ENCODE measurements at regions not wholly inside any gene's neighbourhood (a gene's known extent, or its start where the extent isn't known, plus 50 kb on each side); places are given as distances from the start of the nearest gene placed in this dataset.

DNA sequence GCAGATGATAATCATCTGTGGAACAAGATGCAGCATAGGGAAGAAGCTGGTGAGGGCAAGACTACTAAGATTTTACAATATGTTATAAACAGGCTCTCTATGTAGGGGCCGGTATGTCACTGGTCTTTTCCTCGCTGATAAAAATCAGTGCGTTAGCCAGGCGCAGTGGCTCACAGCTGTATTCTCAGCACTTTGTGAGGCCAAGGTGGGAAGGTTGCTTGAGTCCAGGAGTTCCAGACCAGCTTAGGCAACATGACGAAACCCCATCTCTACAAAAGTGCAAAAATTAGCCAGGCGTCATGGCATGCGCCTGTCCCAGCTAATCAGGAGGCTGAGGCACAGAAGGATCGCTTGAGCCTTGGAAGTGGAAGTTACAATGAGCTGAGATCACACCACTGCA, 135.9 kb downstream of the TUSC1 start:
- Histone ChIP-seq H3K9me3 (no peaks in the 10 kb centered on the region), H3K27me3 (no peaks in the 10 kb centered on the region), H3K4me3 (no peak overlapping the region), H3K4me1 (ENCODE audit: insufficient read depth) (no peaks in the 10 kb centered on the region), H3K27ac (no peak overlapping the region), H3K36me3 (no peaks in the 10 kb centered on the region)
- TF ChIP-seq POLR2A (IDR thresholded peaks at IDR 0.05) (no peak), EP300 (IDR thresholded peaks at IDR 0.05) (no peak)
- no peak for DNase-seq
- intact Hi-C loops (cut with DNase I), result no loop called here
- WGBS, 3 donors, result 89 to 91% (median 89%) methylated on average over 8 of the region's 8 CpGs

- no peaks in the 10 kb centered on the region for H3K27me3 ChIP-seq
- TF ChIP-seq EP300 (IDR thresholded peaks at IDR 0.05), result no peak
- no peak for TF ChIP-seq POLR2A (IDR thresholded peaks at IDR 0.05)
- no peak for TF ChIP-seq CTCF (IDR thresholded peaks at IDR 0.05)
- H3K9me3 ChIP-seq, result no peaks in the 10 kb centered on the region
- H3K4me3 ChIP-seq, result no peak overlapping the region
- no peak for DNase-seq
- intact Hi-C loops (cut with DNase I), result no loop called here
- WGBS, 3 donors, result 23 to 39% (median 25%) methylated on average over 2 of the region's 2 CpGs
- no peak overlapping the region for H3K27ac ChIP-seq
- no peaks in the 10 kb centered on the region for H3K36me3 ChIP-seq
- H3K4me1 ChIP-seq (ENCODE audit: insufficient read depth), result no peaks in the 10 kb centered on the region
Measured at GRCh38 chr9:25537808-25538207, 140.4 kb downstream of the TUSC1 start.

DNA sequence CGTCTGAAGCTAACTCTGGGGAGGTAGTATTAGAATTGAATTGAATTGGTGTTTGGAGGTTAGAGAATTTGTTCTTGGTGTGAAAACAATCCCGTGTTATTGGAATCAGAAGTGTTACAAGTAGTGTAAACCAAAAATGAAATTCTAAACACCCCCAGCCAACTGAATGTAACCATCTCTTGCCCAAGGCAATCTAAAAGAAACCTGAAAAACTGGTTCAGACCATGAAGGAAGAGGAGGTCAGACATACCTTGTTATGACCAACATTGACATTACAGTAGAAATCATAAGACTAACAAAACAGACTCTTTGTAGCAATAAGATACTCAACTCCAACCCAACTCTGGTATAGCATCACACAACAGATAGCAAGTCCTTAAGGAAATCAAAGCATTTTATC, 159.0 kb downstream of the TUSC1 start:
- WGBS, 3 donors, result 70 to 74% (median 72%) methylated on average over 2 of the region's 2 CpGs
- Histone ChIP-seq H3K4me3 (no peak overlapping the region), H3K4me1 (ENCODE audit: insufficient read depth) (no peaks in the 10 kb centered on the region), H3K36me3 (no peaks in the 10 kb centered on the region), H3K27me3 (no peaks in the 10 kb centered on the region), H3K9me3 (no peaks in the 10 kb centered on the region), H3K27ac (no peak overlapping the region)
- intact Hi-C loops (cut with DNase I), result no loop called here
- DNase-seq, result no peak
- TF ChIP-seq CTCF (IDR thresholded peaks at IDR 0.05) (no peak), EP300 (IDR thresholded peaks at IDR 0.05) (no peak), POLR2A (IDR thresholded peaks at IDR 0.05) (no peak)

DNA sequence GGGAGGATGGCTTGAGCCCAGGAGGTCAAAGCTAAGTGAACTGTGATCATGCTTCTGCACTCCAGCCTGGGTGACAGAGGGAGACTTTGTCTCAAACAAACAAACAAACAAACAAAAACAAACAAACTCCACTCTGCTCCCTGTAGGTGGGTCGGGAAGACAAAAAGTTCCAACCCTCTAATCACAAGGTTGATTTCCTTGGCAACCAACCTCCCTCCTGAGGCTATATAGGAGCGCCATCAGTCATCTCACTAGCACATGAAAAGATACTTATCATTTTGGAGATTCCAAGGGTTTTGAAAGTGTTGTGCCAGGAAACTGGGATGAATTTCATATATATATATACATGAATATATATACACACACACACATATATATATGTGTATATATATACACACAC, 160.5 kb downstream of the TUSC1 start:
- intact Hi-C loops (cut with DNase I), result no loop called here
- no peaks in the 10 kb centered on the region for H3K4me1 ChIP-seq (ENCODE audit: insufficient read depth)
- no peak overlapping the region for H3K27ac ChIP-seq
- TF ChIP-seq EP300 (IDR thresholded peaks at IDR 0.05) (no peak), CTCF (IDR thresholded peaks at IDR 0.05) (no peak), POLR2A (IDR thresholded peaks at IDR 0.05) (no peak)
- no peak for DNase-seq
- no peaks in the 10 kb centered on the region for H3K27me3 ChIP-seq
- 74 to 82% (median 77%) methylated on average over 2 of the region's 2 CpGs for WGBS, 3 donors
- no peaks in the 10 kb centered on the region for H3K36me3 ChIP-seq
- no peaks in the 10 kb centered on the region for H3K9me3 ChIP-seq
- H3K4me3 ChIP-seq, result no peak overlapping the region

DNA sequence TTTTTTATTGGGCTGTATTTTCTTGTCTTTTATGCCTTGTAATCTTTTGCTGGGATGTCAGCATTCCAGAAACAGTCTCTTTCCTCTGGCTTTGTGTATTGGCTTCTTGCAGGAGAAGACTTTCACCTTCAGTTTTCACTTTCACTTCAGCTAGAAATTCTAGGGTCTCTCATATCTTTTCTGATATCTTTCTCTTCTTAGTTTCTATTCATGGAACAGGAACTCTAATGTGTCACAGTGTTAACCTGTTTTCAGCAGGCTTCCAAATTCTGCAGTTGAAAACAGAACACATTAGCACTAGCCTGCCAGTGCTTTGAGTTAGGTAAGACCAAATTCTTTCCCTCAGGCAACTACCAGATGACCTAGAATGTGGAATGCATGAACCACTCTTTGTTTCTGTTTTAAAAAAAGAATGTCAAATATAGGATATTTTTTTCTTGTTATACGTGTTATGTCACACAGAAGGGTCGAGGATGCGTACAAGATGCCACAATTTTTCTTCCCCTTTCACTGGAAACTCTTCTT, 164.7 kb downstream of the TUSC1 start:
- Histone ChIP-seq H3K27ac (no peak overlapping the region), H3K4me1 (ENCODE audit: insufficient read depth) (no peaks in the 10 kb centered on the region), H3K36me3 (no peaks in the 10 kb centered on the region), H3K27me3 (no peaks in the 10 kb centered on the region), H3K4me3 (no peak overlapping the region), H3K9me3 (no peaks in the 10 kb centered on the region)
- intact Hi-C loops (cut with DNase I), result no loop called here
- TF ChIP-seq EP300 (IDR thresholded peaks at IDR 0.05) (no peak), POLR2A (IDR thresholded peaks at IDR 0.05) (no peak), CTCF (IDR thresholded peaks at IDR 0.05) (no peak)
- 56 to 74% (median 61%) methylated on average over 3 of the region's 3 CpGs for WGBS, 3 donors
- DNase-seq, result no peak
